ENCODE measurements at regions not wholly inside any gene's neighbourhood (a gene's known extent, or its start where the extent isn't known, plus 50 kb on each side); places are given as distances from the start of the nearest gene placed in this dataset.

- DNase-seq, result no peak
- Histone ChIP-seq H3K9me3 (no peaks in the 10 kb centered on the region), H3K27ac (no peak overlapping the region), H3K36me3 (ENCODE audit: low read depth, missing control alignments) (no peaks in the 10 kb centered on the region), H3K4me1 (no peaks in the 10 kb centered on the region), H3K4me3 (no peak overlapping the region), H3K27me3 (no peaks in the 10 kb centered on the region)
- WGBS, 2 donors, result 76% methylated on average over 2 of the region's 2 CpGs
- intact Hi-C loops (cut with DNase I; ENCODE audit: low total_unique reads), result no loop called here
- TF ChIP-seq POLR2A (IDR thresholded peaks at IDR 0.05) (no peak), CTCF (IDR thresholded peaks at IDR 0.05) (no peak)
Observed at GRCh38 chr2:145321344-145321743, 801.4 kb upstream of the ZEB2 start.

GRCh38 chr2:145316496-145316895 is 796.6 kb upstream of the ZEB2 start:
- intact Hi-C loops (cut with DNase I; ENCODE audit: low total_unique reads), result no loop called here

GRCh38 chr2:145315053-145315452 is 795.1 kb upstream of the ZEB2 start:
- TF ChIP-seq CTCF (IDR thresholded peaks at IDR 0.05) (no peak), POLR2A (IDR thresholded peaks at IDR 0.05) (no peak)

More at GRCh38 chr2:145316496-145316895, 796.6 kb upstream of the ZEB2 start:
- Histone ChIP-seq H3K36me3 (ENCODE audit: low read depth, missing control alignments) (no peaks in the 10 kb centered on the region), H3K9me3 (no peaks in the 10 kb centered on the region), H3K27me3 (no peaks in the 10 kb centered on the region), H3K4me3 (no peak overlapping the region), H3K4me1 (no peaks in the 10 kb centered on the region), H3K27ac (no peak overlapping the region)
- WGBS, 2 donors, result 95% methylated on average over 1 of the region's 1 CpG
- TF ChIP-seq CTCF (IDR thresholded peaks at IDR 0.05), result no peak
- TF ChIP-seq POLR2A (IDR thresholded peaks at IDR 0.05), result no peak
- no peak for DNase-seq

GRCh38 chr2:145314119-145314633 is 794.3 kb upstream of the ZEB2 start:
- Histone ChIP-seq H3K4me3 (no peak overlapping the region), H3K4me1 (no peaks in the 10 kb centered on the region), H3K27me3 (no peaks in the 10 kb centered on the region), H3K9me3 (no peaks in the 10 kb centered on the region), H3K36me3 (ENCODE audit: low read depth, missing control alignments) (no peaks in the 10 kb centered on the region), H3K27ac (no peak overlapping the region)
- 93% methylated on average over 3 of the region's 3 CpGs for WGBS, 2 donors
- TF ChIP-seq POLR2A (IDR thresholded peaks at IDR 0.05) (no peak), CTCF (IDR thresholded peaks at IDR 0.05) (no peak)
- no peak for DNase-seq
- intact Hi-C loops (cut with DNase I; ENCODE audit: low total_unique reads), result no loop called here

More at GRCh38 chr2:145315053-145315452, 795.1 kb upstream of the ZEB2 start:
- Histone ChIP-seq H3K36me3 (ENCODE audit: low read depth, missing control alignments) (no peaks in the 10 kb centered on the region), H3K27ac (no peak overlapping the region), H3K27me3 (no peaks in the 10 kb centered on the region), H3K4me3 (no peak overlapping the region), H3K4me1 (no peaks in the 10 kb centered on the region), H3K9me3 (no peaks in the 10 kb centered on the region)
- 66 to 67% methylated on average over 3 of the region's 3 CpGs for WGBS, 2 donors
- DNase-seq, result no peak
- intact Hi-C loops (cut with DNase I; ENCODE audit: low total_unique reads), result no loop called here

- H3K36me3 ChIP-seq (ENCODE audit: low read depth, missing control alignments), result no peaks in the 10 kb centered on the region
- no peaks in the 10 kb centered on the region for H3K9me3 ChIP-seq
- WGBS, 2 donors, result 66 to 76% methylated on average over 1 of the region's 1 CpG
- H3K4me1 ChIP-seq, result no peaks in the 10 kb centered on the region
- H3K27ac ChIP-seq, result no peak overlapping the region
- intact Hi-C loops (cut with DNase I; ENCODE audit: low total_unique reads), result no loop called here
- no peak overlapping the region for H3K4me3 ChIP-seq
- no peak for TF ChIP-seq CTCF (IDR thresholded peaks at IDR 0.05)
- no peak for DNase-seq
- H3K27me3 ChIP-seq, result no peaks in the 10 kb centered on the region
Observed at GRCh38 chr2:145305889-145306288, 786.0 kb upstream of the ZEB2 start.

Measured in testis (tissue), 2 donors.